SK-N-SH treated with all-trans-retinoic acid at 6 μM for 48 hours (cell line): ENCODE measurements at regions not wholly inside any gene's neighbourhood (a gene's known extent, or its start where the extent isn't known, plus 50 kb on each side); places are given as distances from the start of the nearest gene placed in this dataset.

Experiments used
- BACH2 ChIP-seq: fragments of 250-450 bp; sonication (Bioruptor Pico); IDR thresholded peaks from 2 replicates; pipeline ENCODE4 v1.9.0; 2021; ENCODE audit warnings: mild to moderate bottlenecking, borderline replicate concordance
- ISL1 ChIP-seq: fragments of 250-450 bp; sonication (Bioruptor Pico); IDR thresholded peaks from 2 replicates; pipeline ENCODE4 v2.1.2; 2022; ENCODE audit warnings: mild to moderate bottlenecking, moderate library complexity
- PATZ1 ChIP-seq: fragments of 250-450 bp; sonication (Bioruptor Pico); IDR thresholded peaks from 2 replicates; pipeline ENCODE4 v1.8.0; 2020; ENCODE audit warnings: mild to moderate bottlenecking, moderate library complexity, borderline replicate concordance
- RARB ChIP-seq: fragments of 250-450 bp; sonication (Bioruptor Pico); IDR thresholded peaks from 2 replicates; pipeline ENCODE4 v1.8.0; 2021; ENCODE audit warnings: mild to moderate bottlenecking, moderate library complexity
- TF ChIP-seq, protein P1 (sequence below): fragments of 250-450 bp; sonication (Bioruptor Pico); IDR thresholded peaks from 2 replicates; pipeline ENCODE4 v1.5.1; 2021; ENCODE audit warnings: mild to moderate bottlenecking, moderate library complexity

DNA sequence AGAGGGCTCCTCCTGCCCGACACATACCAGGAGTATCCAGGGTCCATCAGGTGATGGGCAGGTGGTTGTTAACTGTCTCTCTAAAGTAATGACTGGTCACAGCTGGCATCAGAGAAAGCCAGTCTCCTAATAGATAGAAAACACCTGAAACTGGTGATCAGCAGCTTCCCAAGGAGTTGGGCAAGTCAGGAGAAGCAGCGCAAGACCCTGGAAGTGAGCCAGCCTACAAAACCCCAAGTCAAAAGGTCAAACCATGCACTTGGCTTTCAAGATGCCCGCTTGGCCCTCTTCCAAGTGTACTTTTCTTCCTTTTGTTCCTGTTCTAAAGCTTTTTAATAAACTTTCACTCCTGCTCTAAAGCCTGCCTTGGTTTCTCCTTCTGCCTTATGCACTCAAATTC is 815.2 kb downstream of the DCDC2C start:
- TF ChIP-seq ISL1 (no peak), PATZ1 (CRISPR knock-in tag) (no peak), BACH2 (CRISPR knock-in tag) (no peak), RARB (CRISPR knock-in tag) (no peak)
- TF ChIP-seq, protein P1, sequence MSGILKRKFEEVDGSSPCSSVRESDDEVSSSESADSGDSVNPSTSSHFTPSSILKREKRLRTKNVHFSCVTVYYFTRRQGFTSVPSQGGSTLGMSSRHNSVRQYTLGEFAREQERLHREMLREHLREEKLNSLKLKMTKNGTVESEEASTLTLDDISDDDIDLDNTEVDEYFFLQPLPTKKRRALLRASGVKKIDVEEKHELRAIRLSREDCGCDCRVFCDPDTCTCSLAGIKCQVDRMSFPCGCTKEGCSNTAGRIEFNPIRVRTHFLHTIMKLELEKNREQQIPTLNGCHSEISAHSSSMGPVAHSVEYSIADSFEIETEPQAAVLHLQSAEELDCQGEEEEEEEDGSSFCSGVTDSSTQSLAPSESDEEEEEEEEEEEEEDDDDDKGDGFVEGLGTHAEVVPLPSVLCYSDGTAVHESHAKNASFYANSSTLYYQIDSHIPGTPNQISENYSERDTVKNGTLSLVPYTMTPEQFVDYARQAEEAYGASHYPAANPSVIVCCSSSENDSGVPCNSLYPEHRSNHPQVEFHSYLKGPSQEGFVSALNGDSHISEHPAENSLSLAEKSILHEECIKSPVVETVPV (CRISPR knock-in tag) = no peak
